Endothelial cell of umbilical vein (primary cell): ENCODE measurements at regions not wholly inside any gene's neighbourhood (a gene's known extent, or its start where the extent isn't known, plus 50 kb on each side); places are given as distances from the start of the nearest gene placed in this dataset.

ENCODE experiments used
- BruUV-seq: library from RNA; stranded (reverse); fragments of 400-500 nt; replicated peaks from 2 replicates; lab custom pipeline; 2021; lab: Mats Ljungman, UMichigan
- CTCF ChIA-PET: fragments of 300-600, 350-600 bp; sonication (Branson Sonifier 250); formaldehyde crosslinking; loops from one replicate; lab custom pipeline; 2021; ENCODE audit warnings: antibody characterized with exemption, inconsistent platforms; lab: Charles Lee
- POLR2A ChIA-PET: fragments of 300-600, 350-600 bp; sonication (Branson Sonifier 250); formaldehyde crosslinking; loops from one replicate; lab custom pipeline; 2021; ENCODE audit warnings: antibody characterized with exemption, inconsistent platforms; lab: Charles Lee
- DNase-seq: peaks from one replicate; pipeline ENCODE4 v3.0.0-alpha.2; 2011; ENCODE audit warnings: low read depth, low spot score
- FAIRE-seq: peaks from 2 replicates; lab custom pipeline; 2011; peaks lifted over from hg19 to GRCh38; lab: Jason Lieb, UNC
- H2AFZ ChIP-seq: 2 replicates; pipeline ENCODE4 v1.6.0; 2012; ENCODE audit warnings: low read depth, low read length, control low read depth, inconsistent platforms
- H3K27ac ChIP-seq: 2 replicates; pipeline ENCODE4 v1.5.1; 2011; ENCODE audit warnings: low read depth, mild to moderate bottlenecking, control low read depth, low read length, moderate library complexity; ENCODE audit not compliant: insufficient read depth
- H3K27me3 ChIP-seq, 2 experiments: 2 replicates each; pipeline versions ENCODE4 v1.6.0 to v1.6.1; 2011; ENCODE audit warnings: low read length in 2 of 2, mixed read lengths in 1 of 2; ENCODE audit not compliant: control insufficient read depth in 2 of 2, insufficient read depth in 2 of 2
- H3K36me3 ChIP-seq, 2 experiments: 2 replicates in 1 of 2; 3 replicates in 1 of 2; pipeline ENCODE4 v1.5.1; 2011; ENCODE audit warnings: low read length in 2 of 2, mild to moderate bottlenecking in 1 of 2, moderate library complexity in 1 of 2; ENCODE audit not compliant: control insufficient read depth in 2 of 2, insufficient read depth in 2 of 2; ENCODE audit errors: extremely low read depth in 1 of 2
- H3K4me1 ChIP-seq: 3 replicates; pipeline ENCODE4 v1.5.1; 2011; ENCODE audit warnings: mild to moderate bottlenecking, low read length; ENCODE audit not compliant: control insufficient read depth, insufficient read depth; ENCODE audit errors: extremely low read depth
- H3K4me2 ChIP-seq: 2 replicates; pipeline ENCODE4 v1.6.1; 2011; ENCODE audit warnings: low read length, control low read depth, mixed read lengths; ENCODE audit not compliant: insufficient read depth
- H3K4me3 ChIP-seq, 3 experiments: fragments of 200-600 bp in 1 of 3; sonication (generic), shearing (Covaris generic) in 1 of 3; replicated peaks in 1 of 3; 2 replicates each; pipeline ENCODE4 v1.5.1; 2011 to 2016; ENCODE audit warnings: control low read depth in 3 of 3, low read length in 3 of 3, mild to moderate bottlenecking in 2 of 3, inconsistent platforms in 1 of 3, low read depth in 1 of 3, moderate library complexity in 1 of 3; ENCODE audit not compliant: insufficient read depth in 1 of 3
- H3K79me2 ChIP-seq: 2 replicates; pipeline ENCODE4 v1.6.0; 2012; ENCODE audit warnings: low read length, inconsistent platforms; ENCODE audit not compliant: control insufficient read depth, insufficient read depth
- H3K9ac ChIP-seq: replicated peaks from 2 replicates; pipeline ENCODE3; 2011; ENCODE audit warnings: low read length, control low read depth; ENCODE audit not compliant: insufficient read depth; ENCODE audit errors: extremely low read depth
- H3K9me1 ChIP-seq: replicated peaks from 3 replicates; pipeline ENCODE4 v1.6.0; 2011; ENCODE audit warnings: mild to moderate bottlenecking, low read length; ENCODE audit not compliant: control insufficient read depth, insufficient read depth; ENCODE audit errors: extremely low read depth
- H3K9me3 ChIP-seq: replicated peaks from 2 replicates; pipeline ENCODE4 v1.5.1; 2012; ENCODE audit warnings: low read length, inconsistent platforms; ENCODE audit not compliant: control insufficient read depth, insufficient read depth
- H4K20me1 ChIP-seq: replicated peaks from 2 replicates; pipeline ENCODE3; 2011; ENCODE audit warnings: mild to moderate bottlenecking, low read length; ENCODE audit not compliant: control insufficient read depth, insufficient read depth; ENCODE audit errors: extremely low read depth
- EZH2 ChIP-seq: IDR thresholded peaks from 2 replicates; pipeline ENCODE4 v1.6.1; 2012; ENCODE audit warnings: borderline replicate concordance, low read depth, mild to moderate bottlenecking, moderate library complexity, low read length, inconsistent platforms; ENCODE audit not compliant: severe bottlenecking
- FOS ChIP-seq: IDR thresholded peaks from 2 replicates; pipeline ENCODE4 v1.6.1; 2011; ENCODE audit warnings: mild to moderate bottlenecking, low read length, moderate library complexity, borderline replicate concordance; ENCODE audit not compliant: insufficient read depth
- GATA2 ChIP-seq: IDR thresholded peaks from 2 replicates; pipeline ENCODE4 v1.7.0; 2011; ENCODE audit warnings: low read depth, mild to moderate bottlenecking, moderate library complexity, mixed read lengths, low read length; ENCODE audit not compliant: insufficient read length, insufficient read depth
- JUN ChIP-seq: IDR thresholded peaks from 2 replicates; pipeline ENCODE4 v1.6.1; 2011; ENCODE audit warnings: borderline replicate concordance, low read depth; ENCODE audit not compliant: insufficient read length, insufficient read depth
- MYC ChIP-seq: IDR thresholded peaks from one replicate; pipeline ENCODE4 v1.6.1; 2011; ENCODE audit warnings: mild to moderate bottlenecking, low read depth, low read length
- POLR2A ChIP-seq: IDR thresholded peaks from 2 replicates; pipeline ENCODE4 v1.6.1; 2012; ENCODE audit warnings: low read depth, mild to moderate bottlenecking, control low read depth, low read length
- POLR2AphosphoS5 ChIP-seq: IDR thresholded peaks from 2 replicates; pipeline ENCODE4 v1.6.1; 2012; ENCODE audit warnings: low read depth, mild to moderate bottlenecking, control low read depth, low read length, moderate library complexity; ENCODE audit not compliant: insufficient read depth
- dilution Hi-C: fragments of 300-500 bp; cut with MboI; formaldehyde crosslinking; loops from one replicate; pipeline ENCODE4 v1.15.0; 2019; ENCODE audit warnings: low sequenced_read_pairs; ENCODE audit not compliant: extremely low pct_ligation_motif_present
- intact Hi-C: fragments of 100-400 bp; cut with micrococcal nuclease; formaldehyde crosslinking; loops from one replicate; pipeline ENCODE4 v1.10.0; 2022
- TF ChIP-seq, protein P1 (sequence below), 2 donors: IDR thresholded peaks; 1 replicate in 1 of 2; 2 replicates in 1 of 2; pipeline ENCODE4 v1.5.1; 2011; ENCODE audit warnings: low read length in 2 of 2, mild to moderate bottlenecking in 2 of 2, moderate library complexity in 2 of 2, control low read depth in 1 of 2, inconsistent platforms in 1 of 2, low read depth in 1 of 2; ENCODE audit not compliant: insufficient read depth in 1 of 2; ENCODE audit errors: extremely low read depth in 1 of 2
- TF ChIP-seq, protein P2 (sequence below): IDR thresholded peaks from 2 replicates; pipeline ENCODE4 v1.6.1; 2011; ENCODE audit not compliant: insufficient read depth, insufficient read length

DNA sequence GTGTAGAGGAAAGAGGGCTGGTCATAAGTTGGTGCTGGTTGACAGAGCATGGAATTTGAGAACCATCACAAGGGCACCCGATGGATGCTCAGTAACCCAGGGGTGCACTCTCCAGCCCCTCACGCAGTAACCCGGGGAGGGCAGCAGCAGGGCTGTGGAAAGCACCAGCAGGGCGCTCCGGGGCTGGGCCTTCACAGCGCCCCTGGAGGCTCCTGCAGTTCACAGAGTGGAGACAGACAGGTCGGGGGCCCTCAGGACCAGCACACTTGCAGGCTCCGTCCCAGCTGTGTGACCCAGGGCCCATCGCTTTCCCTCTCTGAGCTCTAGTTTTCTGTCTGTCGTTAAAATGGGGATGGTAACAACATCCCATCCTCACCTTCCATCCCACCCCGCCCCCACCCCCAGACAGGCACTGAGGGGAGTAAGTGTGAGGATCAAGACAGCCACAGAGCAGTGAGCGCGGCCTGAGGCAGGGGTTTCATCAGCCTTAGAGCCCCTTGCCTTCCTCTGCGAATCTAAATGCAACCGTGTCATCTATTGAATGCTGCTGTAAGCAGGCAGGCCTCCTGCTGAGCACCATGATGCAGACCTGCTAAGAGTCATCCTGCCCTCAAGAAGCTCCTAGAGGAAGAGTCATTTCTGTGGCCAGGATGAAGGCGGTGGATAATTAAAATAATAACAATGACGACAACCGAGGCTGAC, 90.2 kb upstream of the LINGO1 start:
- no peaks in the 10 kb centered on the region for H3K4me1 ChIP-seq
- no peak overlapping the region for H2AFZ ChIP-seq
- dilution Hi-C loops: no loop called here
- FAIRE-seq (no peak), DNase-seq (no peak)
- H4K20me1 ChIP-seq: no peaks in the 10 kb centered on the region
- H3K4me3 ChIP-seq: no peak overlapping the region
- H3K27me3 ChIP-seq: no peaks in the 10 kb centered on the region
- ChIA-PET CTCF (no interaction called here), POLR2A (no interaction called here)
- no peaks in the 10 kb centered on the region for H3K36me3 ChIP-seq
- TF ChIP-seq, protein P1, sequence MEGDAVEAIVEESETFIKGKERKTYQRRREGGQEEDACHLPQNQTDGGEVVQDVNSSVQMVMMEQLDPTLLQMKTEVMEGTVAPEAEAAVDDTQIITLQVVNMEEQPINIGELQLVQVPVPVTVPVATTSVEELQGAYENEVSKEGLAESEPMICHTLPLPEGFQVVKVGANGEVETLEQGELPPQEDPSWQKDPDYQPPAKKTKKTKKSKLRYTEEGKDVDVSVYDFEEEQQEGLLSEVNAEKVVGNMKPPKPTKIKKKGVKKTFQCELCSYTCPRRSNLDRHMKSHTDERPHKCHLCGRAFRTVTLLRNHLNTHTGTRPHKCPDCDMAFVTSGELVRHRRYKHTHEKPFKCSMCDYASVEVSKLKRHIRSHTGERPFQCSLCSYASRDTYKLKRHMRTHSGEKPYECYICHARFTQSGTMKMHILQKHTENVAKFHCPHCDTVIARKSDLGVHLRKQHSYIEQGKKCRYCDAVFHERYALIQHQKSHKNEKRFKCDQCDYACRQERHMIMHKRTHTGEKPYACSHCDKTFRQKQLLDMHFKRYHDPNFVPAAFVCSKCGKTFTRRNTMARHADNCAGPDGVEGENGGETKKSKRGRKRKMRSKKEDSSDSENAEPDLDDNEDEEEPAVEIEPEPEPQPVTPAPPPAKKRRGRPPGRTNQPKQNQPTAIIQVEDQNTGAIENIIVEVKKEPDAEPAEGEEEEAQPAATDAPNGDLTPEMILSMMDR (IDR thresholded peaks at IDR 0.05; ENCODE audit: extremely low read depth in 1 of 2, insufficient read depth in 1 of 2, low read depth in 1 of 2, low read length in 2 of 2): no peak
- TF ChIP-seq POLR2AphosphoS5: no peak
- TF ChIP-seq MYC: no peak
- TF ChIP-seq FOS: no peak
- no peak for TF ChIP-seq JUN
- TF ChIP-seq, protein P2, sequence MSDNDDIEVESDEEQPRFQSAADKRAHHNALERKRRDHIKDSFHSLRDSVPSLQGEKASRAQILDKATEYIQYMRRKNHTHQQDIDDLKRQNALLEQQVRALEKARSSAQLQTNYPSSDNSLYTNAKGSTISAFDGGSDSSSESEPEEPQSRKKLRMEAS: no peak
- TF ChIP-seq EZH2: no peak
- TF ChIP-seq POLR2A: no peak
- TF ChIP-seq GATA2: no peak
- H3K9me3 ChIP-seq: no peaks in the 10 kb centered on the region
- no peak overlapping the region for H3K9ac ChIP-seq
- BruUV-seq: no TSS peak
- no peaks in the 10 kb centered on the region for H3K9me1 ChIP-seq
- H3K79me2 ChIP-seq: no peaks in the 10 kb centered on the region
- intact Hi-C loops: no loop called here
- H3K27ac ChIP-seq: no peak overlapping the region
- H3K4me2 ChIP-seq: no peak overlapping the region
